ENCODE measurements at regions not wholly inside any gene's neighbourhood (a gene's known extent, or its start where the extent isn't known, plus 50 kb on each side); places are given as distances from the start of the nearest gene placed in this dataset.

GRCh38 chr1:96157101-96157500 lies 564.5 kb upstream of the PTBP2 start:
- TF ChIP-seq CTCF (conservative IDR thresholded peaks at IDR 0.05; ENCODE audit: low read length) (no peak), EZH2phosphoT487 (IDR thresholded peaks at IDR 0.05; ENCODE audit: borderline replicate concordance, low read depth, low read length) (no peak)

All from OCI-LY7 (cell line).